HEK293 (cell line): ENCODE measurements at regions not wholly inside any gene's neighbourhood (a gene's known extent, or its start where the extent isn't known, plus 50 kb on each side); places are given as distances from the start of the nearest gene placed in this dataset.

ENCODE experiments used
- CTCF ChIP-seq: fragments of 450-650 bp; formaldehyde crosslinking; IDR thresholded peaks from 2 replicates; pipeline ENCODE4 v1.5.1; 2016; ENCODE audit warnings: missing biosample characterization, missing genetic modification characterization
- SETDB1 ChIP-seq: IDR thresholded peaks from one replicate; pipeline ENCODE4 v1.6.1; 2017; ENCODE audit warnings: mild to moderate bottlenecking, low read length, moderate library complexity, mixed read lengths; ENCODE audit not compliant: insufficient read length
- SP2 ChIP-seq: fragments of 450-650 bp; formaldehyde crosslinking; IDR thresholded peaks from 2 replicates; pipeline ENCODE4 v1.5.1; 2016; ENCODE audit warnings: missing biosample characterization, missing genetic modification characterization
- SP3 ChIP-seq: fragments of 450-650 bp; formaldehyde crosslinking; IDR thresholded peaks from 2 replicates; pipeline ENCODE4 v1.5.1; 2016; ENCODE audit warnings: missing biosample characterization, missing genetic modification characterization
- YY1 ChIP-seq: fragments of 450-650 bp; formaldehyde crosslinking; IDR thresholded peaks from 2 replicates; pipeline ENCODE4 v1.5.1; 2018; ENCODE audit warnings: missing biosample characterization, missing genetic modification characterization
- ZBTB49 ChIP-seq: fragments of 450-650 bp; formaldehyde crosslinking; IDR thresholded peaks from 2 replicates; pipeline ENCODE4 v1.5.1; 2016; ENCODE audit warnings: missing biosample characterization, missing genetic modification characterization, low read depth
- ZNF174 ChIP-seq: fragments of 450-650 bp; formaldehyde crosslinking; IDR thresholded peaks from 2 replicates; pipeline ENCODE4 v1.5.0; 2017; ENCODE audit warnings: missing biosample characterization, mild to moderate bottlenecking, missing genetic modification characterization
- ZNF449 ChIP-seq: fragments of 450-650 bp; formaldehyde crosslinking; IDR thresholded peaks from 2 replicates; pipeline ENCODE4 v1.5.1; 2017; ENCODE audit warnings: missing biosample characterization, mild to moderate bottlenecking, missing genetic modification characterization, moderate library complexity
- ZNF501 ChIP-seq: fragments of 450-650 bp; formaldehyde crosslinking; IDR thresholded peaks from 2 replicates; pipeline ENCODE4 v1.5.1; 2016; ENCODE audit warnings: missing biosample characterization, missing genetic modification characterization
- ZNF639 ChIP-seq: fragments of 450-650 bp; formaldehyde crosslinking; IDR thresholded peaks from 2 replicates; pipeline ENCODE4 v1.5.1; 2016; ENCODE audit warnings: missing biosample characterization, missing genetic modification characterization
- ZNF660 ChIP-seq: fragments of 450-650 bp; IDR thresholded peaks from 2 replicates; pipeline ENCODE4 v1.5.1; 2018; ENCODE audit warnings: missing biosample characterization, mild to moderate bottlenecking, missing genetic modification characterization
- ZNF792 ChIP-seq: fragments of 450-650 bp; formaldehyde crosslinking; IDR thresholded peaks from 2 replicates; pipeline ENCODE4 v1.5.1; 2016; ENCODE audit warnings: missing biosample characterization, missing genetic modification characterization

- TF ChIP-seq CTCF (no peak), ZNF449 (tag by site-specific recombination) (no peak), ZNF501 (tag by site-specific recombination) (no peak), ZBTB49 (no peak), YY1 (tag by site-specific recombination) (no peak), ZNF174 (tag by site-specific recombination) (no peak), SETDB1 (no peak), SP2 (tag by site-specific recombination) (no peak), ZNF639 (no peak), SP3 (no peak), ZNF660 (tag by site-specific recombination) (no peak), ZNF792 (tag by site-specific recombination) (no peak)
These were observed 65.4 kb upstream of the ZFHX3 start for GRCh38 chr16:73113336-73113735.
